ENCODE measurements at regions not wholly inside any gene's neighbourhood (a gene's known extent, or its start where the extent isn't known, plus 50 kb on each side); places are given as distances from the start of the nearest gene placed in this dataset.

DNA sequence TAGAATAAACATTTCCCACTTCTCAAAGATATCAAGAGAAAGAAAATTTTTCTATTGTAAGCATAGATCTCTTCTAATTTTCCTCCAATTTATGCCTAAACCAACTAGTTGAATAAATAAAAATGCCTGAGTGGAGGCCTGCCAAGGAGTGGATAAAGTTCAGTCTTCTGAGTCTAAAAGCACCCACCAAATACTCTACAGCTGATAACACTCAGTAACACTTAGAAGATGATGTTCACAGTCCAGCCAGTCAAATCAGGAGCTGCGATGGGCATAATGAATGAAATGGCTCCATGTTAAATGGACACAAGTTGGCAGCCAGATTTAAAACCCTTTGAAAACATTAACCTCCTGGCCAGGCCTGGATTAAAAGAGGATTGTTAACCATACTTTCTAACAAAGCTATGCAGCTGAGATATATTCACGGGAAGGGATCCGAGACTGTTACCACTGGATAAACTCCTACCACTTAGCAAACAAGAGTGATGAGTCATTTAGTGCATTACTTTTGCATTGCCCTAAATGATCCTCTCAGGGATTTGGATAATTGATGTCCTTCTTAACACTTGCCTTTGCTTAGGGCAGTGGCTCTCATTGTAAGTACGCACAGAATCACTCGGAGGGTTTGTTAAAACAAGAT, 63.7 kb upstream of the CCDC112 start:
- no peak for TF ChIP-seq EZH2 (IDR thresholded peaks at IDR 0.05; ENCODE audit: borderline replicate concordance, low read depth, low read length, poor library complexity, severe bottlenecking)
- TF ChIP-seq, protein P1, sequence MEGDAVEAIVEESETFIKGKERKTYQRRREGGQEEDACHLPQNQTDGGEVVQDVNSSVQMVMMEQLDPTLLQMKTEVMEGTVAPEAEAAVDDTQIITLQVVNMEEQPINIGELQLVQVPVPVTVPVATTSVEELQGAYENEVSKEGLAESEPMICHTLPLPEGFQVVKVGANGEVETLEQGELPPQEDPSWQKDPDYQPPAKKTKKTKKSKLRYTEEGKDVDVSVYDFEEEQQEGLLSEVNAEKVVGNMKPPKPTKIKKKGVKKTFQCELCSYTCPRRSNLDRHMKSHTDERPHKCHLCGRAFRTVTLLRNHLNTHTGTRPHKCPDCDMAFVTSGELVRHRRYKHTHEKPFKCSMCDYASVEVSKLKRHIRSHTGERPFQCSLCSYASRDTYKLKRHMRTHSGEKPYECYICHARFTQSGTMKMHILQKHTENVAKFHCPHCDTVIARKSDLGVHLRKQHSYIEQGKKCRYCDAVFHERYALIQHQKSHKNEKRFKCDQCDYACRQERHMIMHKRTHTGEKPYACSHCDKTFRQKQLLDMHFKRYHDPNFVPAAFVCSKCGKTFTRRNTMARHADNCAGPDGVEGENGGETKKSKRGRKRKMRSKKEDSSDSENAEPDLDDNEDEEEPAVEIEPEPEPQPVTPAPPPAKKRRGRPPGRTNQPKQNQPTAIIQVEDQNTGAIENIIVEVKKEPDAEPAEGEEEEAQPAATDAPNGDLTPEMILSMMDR (conservative IDR thresholded peaks at IDR 0.05; ENCODE audit: low read depth, low read length), result no peak
